ENCODE measurements at regions not wholly inside any gene's neighbourhood (a gene's known extent, or its start where the extent isn't known, plus 50 kb on each side); places are given as distances from the start of the nearest gene placed in this dataset.

DNA sequence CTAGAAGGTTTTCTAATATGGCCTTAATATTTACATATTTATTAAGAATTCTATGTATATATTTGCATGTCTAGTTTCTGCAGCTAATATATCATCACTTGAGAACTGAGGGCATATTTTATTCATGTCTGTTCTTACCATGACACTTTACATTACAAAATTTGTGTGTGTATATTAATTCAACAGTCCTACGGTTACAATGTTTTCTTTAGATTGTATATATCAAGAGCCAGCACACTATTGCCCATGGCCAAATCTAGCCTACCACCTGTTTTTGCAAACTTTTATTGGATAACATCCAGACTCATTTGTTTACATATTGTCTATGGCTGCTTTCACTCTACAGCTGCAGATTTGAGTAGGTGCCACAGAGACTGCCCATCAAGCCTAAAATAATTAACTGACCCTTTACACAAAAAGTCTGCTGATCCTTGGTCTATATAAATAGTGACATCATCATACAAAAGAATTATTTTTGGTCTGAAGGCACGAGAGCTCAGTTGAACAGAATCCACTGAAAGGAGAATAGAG is 577.4 kb upstream of the PBX1 start (continued):
- TF ChIP-seq RAD21 (conservative IDR thresholded peaks at IDR 0.05), result no peak

DNA sequence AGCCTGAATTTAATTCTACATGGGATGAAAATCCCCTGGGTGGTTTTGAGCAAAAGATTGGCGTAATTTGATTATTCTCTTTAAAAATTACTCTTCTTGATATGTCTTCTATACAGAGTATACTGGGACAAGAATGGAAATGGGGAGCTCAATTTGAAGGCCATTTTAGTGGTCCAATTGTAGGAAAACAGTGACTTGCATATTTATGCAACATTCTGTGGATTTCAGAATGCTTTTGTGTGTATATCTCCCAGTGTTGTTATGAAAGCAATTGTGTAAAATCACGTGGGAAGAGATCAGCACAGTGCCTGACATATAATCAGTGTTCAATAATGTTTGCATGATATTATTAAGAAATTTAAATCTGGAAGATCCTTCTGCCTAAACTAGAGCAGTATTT is 575.9 kb upstream of the PBX1 start:
- H3K79me2 ChIP-seq (replicated peaks; ENCODE audit: insufficient read depth, low read length), result no peaks in the 10 kb centered on the region
- no peaks in the 10 kb centered on the region for H3F3A ChIP-seq (ENCODE audit: insufficient read depth, low read length, poor library complexity, severe bottlenecking)
- no peak overlapping the region for H2AFZ ChIP-seq (ENCODE audit: low read depth, low read length)
- no peaks in the 10 kb centered on the region for H3K9me3 ChIP-seq (ENCODE audit: low read length)
- H3K9me2 ChIP-seq (ENCODE audit: insufficient read depth, low read length), result no peaks in the 10 kb centered on the region
- no peak overlapping the region for H3K4me3 ChIP-seq (ENCODE audit: low read length)
- no peak overlapping the region for H3K4me2 ChIP-seq (ENCODE audit: low read length)
- H4K20me1 ChIP-seq (ENCODE audit: insufficient read depth), result no peaks in the 10 kb centered on the region
- no peaks in the 10 kb centered on the region for H3K36me3 ChIP-seq (ENCODE audit: insufficient read depth, low read length)
- H3K27me3 ChIP-seq (ENCODE audit: insufficient read depth, low read depth, low read length), result no peaks in the 10 kb centered on the region
- TF ChIP-seq, protein P1, sequence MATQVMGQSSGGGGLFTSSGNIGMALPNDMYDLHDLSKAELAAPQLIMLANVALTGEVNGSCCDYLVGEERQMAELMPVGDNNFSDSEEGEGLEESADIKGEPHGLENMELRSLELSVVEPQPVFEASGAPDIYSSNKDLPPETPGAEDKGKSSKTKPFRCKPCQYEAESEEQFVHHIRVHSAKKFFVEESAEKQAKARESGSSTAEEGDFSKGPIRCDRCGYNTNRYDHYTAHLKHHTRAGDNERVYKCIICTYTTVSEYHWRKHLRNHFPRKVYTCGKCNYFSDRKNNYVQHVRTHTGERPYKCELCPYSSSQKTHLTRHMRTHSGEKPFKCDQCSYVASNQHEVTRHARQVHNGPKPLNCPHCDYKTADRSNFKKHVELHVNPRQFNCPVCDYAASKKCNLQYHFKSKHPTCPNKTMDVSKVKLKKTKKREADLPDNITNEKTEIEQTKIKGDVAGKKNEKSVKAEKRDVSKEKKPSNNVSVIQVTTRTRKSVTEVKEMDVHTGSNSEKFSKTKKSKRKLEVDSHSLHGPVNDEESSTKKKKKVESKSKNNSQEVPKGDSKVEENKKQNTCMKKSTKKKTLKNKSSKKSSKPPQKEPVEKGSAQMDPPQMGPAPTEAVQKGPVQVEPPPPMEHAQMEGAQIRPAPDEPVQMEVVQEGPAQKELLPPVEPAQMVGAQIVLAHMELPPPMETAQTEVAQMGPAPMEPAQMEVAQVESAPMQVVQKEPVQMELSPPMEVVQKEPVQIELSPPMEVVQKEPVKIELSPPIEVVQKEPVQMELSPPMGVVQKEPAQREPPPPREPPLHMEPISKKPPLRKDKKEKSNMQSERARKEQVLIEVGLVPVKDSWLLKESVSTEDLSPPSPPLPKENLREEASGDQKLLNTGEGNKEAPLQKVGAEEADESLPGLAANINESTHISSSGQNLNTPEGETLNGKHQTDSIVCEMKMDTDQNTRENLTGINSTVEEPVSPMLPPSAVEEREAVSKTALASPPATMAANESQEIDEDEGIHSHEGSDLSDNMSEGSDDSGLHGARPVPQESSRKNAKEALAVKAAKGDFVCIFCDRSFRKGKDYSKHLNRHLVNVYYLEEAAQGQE (IDR thresholded peaks at IDR 0.05; ENCODE audit: borderline replicate concordance), result no peak
- TF ChIP-seq POLR2AphosphoS5 (IDR thresholded peaks at IDR 0.05), result no peak
- TF ChIP-seq SMC3 (conservative IDR thresholded peaks at IDR 0.05; ENCODE audit: poor library complexity), result no peak
- TF ChIP-seq RAD21 (conservative IDR thresholded peaks at IDR 0.05), result no peak
- no peak for TF ChIP-seq EZH2 (IDR thresholded peaks at IDR 0.05; ENCODE audit: borderline replicate concordance, insufficient read depth, low read length, poor library complexity, severe bottlenecking)
- no peak for TF ChIP-seq MXI1 (conservative IDR thresholded peaks at IDR 0.05; ENCODE audit: poor library complexity, severe bottlenecking)
- TF ChIP-seq, protein P2, sequence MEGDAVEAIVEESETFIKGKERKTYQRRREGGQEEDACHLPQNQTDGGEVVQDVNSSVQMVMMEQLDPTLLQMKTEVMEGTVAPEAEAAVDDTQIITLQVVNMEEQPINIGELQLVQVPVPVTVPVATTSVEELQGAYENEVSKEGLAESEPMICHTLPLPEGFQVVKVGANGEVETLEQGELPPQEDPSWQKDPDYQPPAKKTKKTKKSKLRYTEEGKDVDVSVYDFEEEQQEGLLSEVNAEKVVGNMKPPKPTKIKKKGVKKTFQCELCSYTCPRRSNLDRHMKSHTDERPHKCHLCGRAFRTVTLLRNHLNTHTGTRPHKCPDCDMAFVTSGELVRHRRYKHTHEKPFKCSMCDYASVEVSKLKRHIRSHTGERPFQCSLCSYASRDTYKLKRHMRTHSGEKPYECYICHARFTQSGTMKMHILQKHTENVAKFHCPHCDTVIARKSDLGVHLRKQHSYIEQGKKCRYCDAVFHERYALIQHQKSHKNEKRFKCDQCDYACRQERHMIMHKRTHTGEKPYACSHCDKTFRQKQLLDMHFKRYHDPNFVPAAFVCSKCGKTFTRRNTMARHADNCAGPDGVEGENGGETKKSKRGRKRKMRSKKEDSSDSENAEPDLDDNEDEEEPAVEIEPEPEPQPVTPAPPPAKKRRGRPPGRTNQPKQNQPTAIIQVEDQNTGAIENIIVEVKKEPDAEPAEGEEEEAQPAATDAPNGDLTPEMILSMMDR (IDR thresholded peaks at IDR 0.05; ENCODE audit: poor library complexity, severe bottlenecking), result no peak
- no peak for TF ChIP-seq TAF1 (IDR thresholded peaks at IDR 0.05; ENCODE audit: low read depth)
- no peak for TF ChIP-seq EP300 (conservative IDR thresholded peaks at IDR 0.05; ENCODE audit: poor library complexity, severe bottlenecking)
- H3K9ac ChIP-seq (ENCODE audit: low read length), result no peak overlapping the region
- H3K27ac ChIP-seq (ENCODE audit: low read length), result no peak overlapping the region

DNA sequence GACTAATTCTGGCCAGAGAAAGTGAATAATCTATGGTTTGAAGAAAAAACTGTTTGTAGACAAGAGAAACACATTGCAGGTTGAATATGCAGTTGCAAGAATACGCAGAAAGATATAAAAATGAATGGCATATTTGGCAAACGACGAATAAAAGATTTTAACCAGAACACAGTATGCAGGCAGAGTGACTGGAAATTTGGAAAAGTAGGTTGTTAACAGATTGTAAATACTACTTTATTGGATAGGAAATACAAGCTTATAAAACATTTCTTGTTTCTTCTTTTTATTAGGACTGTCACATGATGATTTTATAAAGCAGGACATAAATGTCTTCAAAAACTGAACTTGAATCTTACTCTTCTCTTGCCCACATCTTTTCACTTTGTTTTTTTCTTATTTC is 573.3 kb upstream of the PBX1 start:
- Histone ChIP-seq H3K27me3 (ENCODE audit: insufficient read depth, low read depth, low read length) (no peaks in the 10 kb centered on the region), H4K20me1 (ENCODE audit: insufficient read depth) (no peaks in the 10 kb centered on the region), H3K9me3 (ENCODE audit: low read length) (no peaks in the 10 kb centered on the region), H3K27ac (ENCODE audit: low read length) (no peak overlapping the region), H3K9me2 (ENCODE audit: insufficient read depth, low read length) (no peaks in the 10 kb centered on the region), H3F3A (ENCODE audit: insufficient read depth, low read length, poor library complexity, severe bottlenecking) (no peaks in the 10 kb centered on the region), H2AFZ (ENCODE audit: low read depth, low read length) (no peak overlapping the region), H3K36me3 (ENCODE audit: insufficient read depth, low read length) (no peaks in the 10 kb centered on the region), H3K9ac (ENCODE audit: low read length) (no peak overlapping the region), H3K4me3 (ENCODE audit: low read length) (no peak overlapping the region), H3K79me2 (replicated peaks; ENCODE audit: insufficient read depth, low read length) (no peaks in the 10 kb centered on the region), H3K4me2 (ENCODE audit: low read length) (no peak overlapping the region)
- no peak for TF ChIP-seq SMC3 (conservative IDR thresholded peaks at IDR 0.05; ENCODE audit: poor library complexity)

All from neural cell (in vitro differentiated cells).